Activated CD4-positive, alpha-beta memory T cell treated with anti-CD3 and anti-CD28 coated beads, Interleukin-2, amount 10 ng/mL, durations not matched to agents 7 days and 5 days (primary cell): ENCODE measurements at regions not wholly inside any gene's neighbourhood (a gene's known extent, or its start where the extent isn't known, plus 50 kb on each side); places are given as distances from the start of the nearest gene placed in this dataset.

ENCODE experiments used
- CTCF ChIA-PET: fragments of 350-600 bp; sonication (Branson Sonifier 250); formaldehyde crosslinking; loops from one replicate; lab custom pipeline; 2021; ENCODE audit warnings: antibody characterized with exemption, inconsistent platforms; lab: Charles Lee
- POLR2A ChIA-PET: fragments of 350-600 bp; sonication (Branson Sonifier 250); formaldehyde crosslinking; loops from one replicate; lab custom pipeline; 2021; ENCODE audit warnings: antibody characterized with exemption; lab: Charles Lee
- DNase-seq: peaks from one replicate; pipeline ENCODE4 v3.0.0-alpha.2; 2020
- H3K27ac Mint-ChIP-seq: one replicate; pipeline ENCODE4 v1.8.0; 2021; ENCODE audit warnings: mild to moderate bottlenecking, mixed read lengths
- H3K27me3 Mint-ChIP-seq: one replicate; pipeline ENCODE4 v1.8.0; 2021; ENCODE audit warnings: mixed read lengths
- H3K36me3 Mint-ChIP-seq: one replicate; pipeline ENCODE4 v1.8.0; 2021; ENCODE audit warnings: low read depth, mixed read lengths
- H3K4me1 Mint-ChIP-seq: one replicate; pipeline ENCODE4 v1.8.0; 2021; ENCODE audit warnings: mixed read lengths
- H3K4me3 Mint-ChIP-seq: one replicate; pipeline ENCODE4 v1.8.0; 2021; ENCODE audit warnings: mild to moderate bottlenecking, mixed read lengths
- H3K9me3 Mint-ChIP-seq: one replicate; pipeline ENCODE4 v1.8.0; 2021; ENCODE audit warnings: mixed read lengths

- Mint-ChIP-seq H3K4me3 (no peak overlapping the region), H3K9me3 (no peaks in the 10 kb centered on the region), H3K27me3 (peaks cover 5% of the 10 kb centered on the region), H3K27ac (no peak overlapping the region), H3K4me1 (peaks cover 20% of the 10 kb centered on the region), H3K36me3 (no peaks in the 10 kb centered on the region)
- ChIA-PET POLR2A (no interaction called here), CTCF (interaction anchor here (1.3 kb wide), 1 partner anchor 82 kb away, joined by 3 read pairs; no protein-coding TSS in a partner anchor)
- DNase-seq = no peak
These were observed 81.4 kb downstream of the CD164 start for GRCh38 chr6:109300874-109301273.

GRCh38 chr6:109299776-109300564 lies 82.3 kb downstream of the CD164 start:
- H3K27me3 Mint-ChIP-seq = peaks cover 5% of the 10 kb centered on the region
- H3K9me3 Mint-ChIP-seq = no peaks in the 10 kb centered on the region
- DNase-seq = no peak
- ChIA-PET POLR2A (no interaction called here), CTCF (interaction anchor here (1.3 kb wide), 1 partner anchor 83 kb away, joined by 3 read pairs; no protein-coding TSS in a partner anchor)
- H3K4me3 Mint-ChIP-seq = no peak overlapping the region
- peaks cover 19% of the 10 kb centered on the region for H3K4me1 Mint-ChIP-seq
- H3K36me3 Mint-ChIP-seq = no peaks in the 10 kb centered on the region
- no peak overlapping the region for H3K27ac Mint-ChIP-seq

- ChIA-PET POLR2A (no interaction called here), CTCF (no interaction called here)
- peaks cover 5% of the 10 kb centered on the region for H3K27me3 Mint-ChIP-seq
- H3K27ac Mint-ChIP-seq = no peak overlapping the region
- no peak overlapping the region for H3K4me3 Mint-ChIP-seq
- H3K4me1 Mint-ChIP-seq = peaks cover 12% of the 10 kb centered on the region
- H3K36me3 Mint-ChIP-seq = no peaks in the 10 kb centered on the region
- DNase-seq = no peak
- H3K9me3 Mint-ChIP-seq = no peaks in the 10 kb centered on the region
These were observed 83.0 kb downstream of the CD164 start for GRCh38 chr6:109299265-109299607.

GRCh38 chr6:109298605-109299264 lies 83.5 kb downstream of the CD164 start:
- H3K36me3 Mint-ChIP-seq = no peaks in the 10 kb centered on the region
- no peak for DNase-seq
- ChIA-PET POLR2A (no interaction called here), CTCF (no interaction called here)
- peaks cover 7% of the 10 kb centered on the region for H3K4me1 Mint-ChIP-seq
- no peak overlapping the region for H3K4me3 Mint-ChIP-seq
- no peaks in the 10 kb centered on the region for H3K9me3 Mint-ChIP-seq
- peaks cover 5% of the 10 kb centered on the region for H3K27me3 Mint-ChIP-seq
- H3K27ac Mint-ChIP-seq = no peak overlapping the region

- no peaks in the 10 kb centered on the region for H3K36me3 Mint-ChIP-seq
- no peaks in the 10 kb centered on the region for H3K9me3 Mint-ChIP-seq
- peaks cover 5% of the 10 kb centered on the region for H3K27me3 Mint-ChIP-seq
- no peak for DNase-seq
- H3K4me3 Mint-ChIP-seq = no peak overlapping the region
- H3K4me1 Mint-ChIP-seq = no peaks in the 10 kb centered on the region
- ChIA-PET POLR2A (no interaction called here), CTCF (no interaction called here)
- no peak overlapping the region for H3K27ac Mint-ChIP-seq
These were observed 84.7 kb downstream of the CD164 start for GRCh38 chr6:109297406-109298110.

- H3K27ac Mint-ChIP-seq = no peak overlapping the region
- H3K9me3 Mint-ChIP-seq = no peaks in the 10 kb centered on the region
- peaks cover 6% of the 10 kb centered on the region for H3K27me3 Mint-ChIP-seq
- no peak overlapping the region for H3K4me3 Mint-ChIP-seq
- ChIA-PET POLR2A (no interaction called here), CTCF (no interaction called here)
- no peak for DNase-seq
- H3K36me3 Mint-ChIP-seq = no peaks in the 10 kb centered on the region
- no peaks in the 10 kb centered on the region for H3K4me1 Mint-ChIP-seq
These were observed 85.3 kb downstream of the CD164 start for GRCh38 chr6:109296971-109297372.

GRCh38 chr6:109296452-109296851 lies 85.8 kb downstream of the CD164 start:
- Mint-ChIP-seq H3K27me3 (peaks cover 8% of the 10 kb centered on the region), H3K36me3 (no peaks in the 10 kb centered on the region), H3K9me3 (no peaks in the 10 kb centered on the region), H3K4me3 (no peak overlapping the region), H3K4me1 (no peaks in the 10 kb centered on the region), H3K27ac (no peak overlapping the region)
- POLR2A ChIA-PET = no interaction called here
- no peak for DNase-seq
- CTCF ChIA-PET = no interaction called here

GRCh38 chr6:109295774-109296156 lies 86.5 kb downstream of the CD164 start:
- Mint-ChIP-seq H3K27ac (no peak overlapping the region), H3K4me3 (no peak overlapping the region), H3K4me1 (no peaks in the 10 kb centered on the region), H3K36me3 (no peaks in the 10 kb centered on the region), H3K9me3 (no peaks in the 10 kb centered on the region), H3K27me3 (peaks cover 7% of the 10 kb centered on the region)
- DNase-seq = no peak
- CTCF ChIA-PET = no interaction called here
- POLR2A ChIA-PET = no interaction called here

- H3K4me3 Mint-ChIP-seq = no peak overlapping the region
- DNase-seq = no peak
- H3K27me3 Mint-ChIP-seq = peaks cover 7% of the 10 kb centered on the region
- no peaks in the 10 kb centered on the region for H3K36me3 Mint-ChIP-seq
- H3K27ac Mint-ChIP-seq = no peak overlapping the region
- POLR2A ChIA-PET = no interaction called here
- no peaks in the 10 kb centered on the region for H3K9me3 Mint-ChIP-seq
- CTCF ChIA-PET = no interaction called here
- no peaks in the 10 kb centered on the region for H3K4me1 Mint-ChIP-seq
These were observed 87.0 kb downstream of the CD164 start for GRCh38 chr6:109295109-109295773.

- DNase-seq = no peak
- POLR2A ChIA-PET = no interaction called here
- Mint-ChIP-seq H3K9me3 (no peaks in the 10 kb centered on the region), H3K4me1 (no peaks in the 10 kb centered on the region), H3K4me3 (no peak overlapping the region), H3K27me3 (peaks cover 7% of the 10 kb centered on the region), H3K36me3 (no peaks in the 10 kb centered on the region), H3K27ac (no peak overlapping the region)
- CTCF ChIA-PET = no interaction called here
These were observed 89.2 kb downstream of the CD164 start for GRCh38 chr6:109292983-109293586.

- H3K36me3 Mint-ChIP-seq = no peaks in the 10 kb centered on the region
- POLR2A ChIA-PET = no interaction called here
- H3K9me3 Mint-ChIP-seq = no peaks in the 10 kb centered on the region
- H3K27ac Mint-ChIP-seq = no peak overlapping the region
- no peak overlapping the region for H3K4me3 Mint-ChIP-seq
- DNase-seq = no peak
- peaks cover 7% of the 10 kb centered on the region for H3K27me3 Mint-ChIP-seq
- CTCF ChIA-PET = no interaction called here
- H3K4me1 Mint-ChIP-seq = no peaks in the 10 kb centered on the region
These were observed 89.8 kb downstream of the CD164 start for GRCh38 chr6:109292420-109292819.

- ChIA-PET POLR2A (no interaction called here), CTCF (no interaction called here)
- DNase-seq = no peak
- Mint-ChIP-seq H3K4me3 (no peak overlapping the region), H3K27ac (no peak overlapping the region), H3K27me3 (peaks cover 7% of the 10 kb centered on the region), H3K9me3 (no peaks in the 10 kb centered on the region), H3K36me3 (no peaks in the 10 kb centered on the region), H3K4me1 (no peaks in the 10 kb centered on the region)
These were observed 90.4 kb downstream of the CD164 start for GRCh38 chr6:109291902-109292301.
